Upper lobe of left lung (tissue), 4 donors: ENCODE measurements at regions not wholly inside any gene's neighbourhood (a gene's known extent, or its start where the extent isn't known, plus 50 kb on each side); places are given as distances from the start of the nearest gene placed in this dataset.

ENCODE experiments used
- CTCF ChIP-seq, 6 experiments: fragments of 450-650 bp in 4 of 6; fragments of 200-600 bp in 2 of 6; sonication (generic) in 2 of 6; IDR thresholded peaks; one replicate each; pipeline ENCODE4 v1.5.1; 2016 to 2019; ENCODE audit warnings: antibody characterized with exemption in 6 of 6
- POLR2A ChIP-seq, 4 donors: fragments of 450-650 bp; IDR thresholded peaks; one replicate each; pipeline ENCODE4 v1.5.1; 2016 to 2017; ENCODE audit warnings: antibody characterized with exemption in 4 of 4, mild to moderate bottlenecking in 2 of 4

GRCh38 chr11:15485432-15485831 is 370.7 kb downstream of the INSC start:
- TF ChIP-seq CTCF (IDR thresholded peaks at IDR 0.05) (no peak), POLR2A (IDR thresholded peaks at IDR 0.05) (no peak)
